Psoas muscle (tissue), 7 donors: ENCODE measurements at regions not wholly inside any gene's neighbourhood (a gene's known extent, or its start where the extent isn't known, plus 50 kb on each side); places are given as distances from the start of the nearest gene placed in this dataset.

ENCODE experiments used
- ATAC-seq, 4 donors: fragments of 200-7000 bp; cut with Tn5 transposase; one replicate each; pipeline ENCODE4 v1.9.1; 2020; ENCODE audit warnings: moderate library complexity in 3 of 4, mild to moderate bottlenecking in 2 of 4
- DNase-seq, 2 donors: peaks; one replicate each; pipeline ENCODE4 v3.0.0-alpha.2; 2020
- H3K27ac ChIP-seq: fragments of 200-600 bp; one replicate; pipeline ENCODE4 v1.8.0; 2022
- H3K27me3 ChIP-seq, 3 donors: fragments of 200-600 bp in 1 of 3; one replicate each; pipeline versions ENCODE4 v1.6.1 to v1.8.0; 2013 to 2022; ENCODE audit warnings: low read length in 2 of 3, mild to moderate bottlenecking in 2 of 3, moderate library complexity in 1 of 3; ENCODE audit not compliant: insufficient read depth in 3 of 3
- H3K36me3 ChIP-seq, 2 donors: fragments of 200-600 bp in 1 of 2; one replicate each; pipeline versions ENCODE4 v1.6.1 to v1.8.0; 2013 to 2022; ENCODE audit warnings: low read depth in 1 of 2, mild to moderate bottlenecking in 1 of 2, moderate library complexity in 1 of 2; ENCODE audit not compliant: insufficient read depth in 1 of 2
- H3K4me1 ChIP-seq: fragments of 200-600 bp; one replicate; pipeline ENCODE4 v1.8.0; 2022
- H3K4me3 ChIP-seq: fragments of 200-600 bp; one replicate; pipeline ENCODE4 v1.8.0; 2022; ENCODE audit warnings: mild to moderate bottlenecking
- H3K9me3 ChIP-seq: fragments of 200-600 bp; one replicate; pipeline ENCODE4 v1.8.0; 2022
- WGBS, 3 donors: extraction: QIAGEN DNeasy Blood & Tissue Kit; methylation state at CpG; one replicate each; pipeline versions ENCODE4 v1.1.6 to v1.1.7; 2013; 5-methylcytosine and 5-hydroxymethylcytosine counted together
- intact Hi-C, 2 donors: fragments of 100-400 bp; cut with DNase I; formaldehyde crosslinking; loops; one replicate each; pipeline versions ENCODE4 v1.11.0 to v1.14.2; 2022
- TF ChIP-seq, protein P1 (sequence below): fragments of 200-600 bp; IDR thresholded peaks from one replicate; pipeline ENCODE4 v1.8.0; 2022; ENCODE audit warnings: antibody characterized with exemption
- donor health status: healthy with polysubstance abuse.
- donor health status: DM: no; HTN: no; CAD: no; lungs with moderate emphysema.
- donor health status: Bipolar disorder and iron deficiency.
- donor health status: healthy.
- donor health status: DM: yes; HTN: yes; CAD: no.
- donor health status: DM: no; HTN: no; CAD: no.
- donor health status: DM: yes; HTN: yes; CAD: no.

DNA sequence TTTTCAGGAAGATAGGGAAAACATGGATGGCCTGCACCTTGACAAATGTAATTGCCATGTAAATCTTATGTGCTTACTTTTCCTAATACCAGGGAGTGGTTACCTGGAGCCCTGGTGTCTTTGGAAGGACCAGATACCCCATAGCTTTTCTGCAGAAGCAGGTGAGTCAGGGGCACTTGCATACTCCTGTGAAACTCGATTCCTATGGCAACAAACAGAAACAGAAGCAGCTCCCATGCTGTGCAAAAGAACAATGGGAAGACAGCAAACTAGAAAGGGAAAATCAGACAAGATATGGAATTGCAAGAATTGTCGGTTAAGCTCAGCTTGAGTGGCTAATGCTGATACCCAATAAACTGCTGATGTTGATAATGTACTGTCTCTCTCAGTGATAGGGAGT is 117.4 kb upstream of the AFF2 start:
- ATAC-seq: no peak
- intact Hi-C loops: no loop called here
- H3K27ac ChIP-seq: no peak overlapping the region
- TF ChIP-seq, protein P1, sequence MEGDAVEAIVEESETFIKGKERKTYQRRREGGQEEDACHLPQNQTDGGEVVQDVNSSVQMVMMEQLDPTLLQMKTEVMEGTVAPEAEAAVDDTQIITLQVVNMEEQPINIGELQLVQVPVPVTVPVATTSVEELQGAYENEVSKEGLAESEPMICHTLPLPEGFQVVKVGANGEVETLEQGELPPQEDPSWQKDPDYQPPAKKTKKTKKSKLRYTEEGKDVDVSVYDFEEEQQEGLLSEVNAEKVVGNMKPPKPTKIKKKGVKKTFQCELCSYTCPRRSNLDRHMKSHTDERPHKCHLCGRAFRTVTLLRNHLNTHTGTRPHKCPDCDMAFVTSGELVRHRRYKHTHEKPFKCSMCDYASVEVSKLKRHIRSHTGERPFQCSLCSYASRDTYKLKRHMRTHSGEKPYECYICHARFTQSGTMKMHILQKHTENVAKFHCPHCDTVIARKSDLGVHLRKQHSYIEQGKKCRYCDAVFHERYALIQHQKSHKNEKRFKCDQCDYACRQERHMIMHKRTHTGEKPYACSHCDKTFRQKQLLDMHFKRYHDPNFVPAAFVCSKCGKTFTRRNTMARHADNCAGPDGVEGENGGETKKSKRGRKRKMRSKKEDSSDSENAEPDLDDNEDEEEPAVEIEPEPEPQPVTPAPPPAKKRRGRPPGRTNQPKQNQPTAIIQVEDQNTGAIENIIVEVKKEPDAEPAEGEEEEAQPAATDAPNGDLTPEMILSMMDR: no peak
- H3K4me3 ChIP-seq: no peak overlapping the region
- DNase-seq: no peak
- no peaks in the 10 kb centered on the region for H3K4me1 ChIP-seq
- no peaks in the 10 kb centered on the region for H3K27me3 ChIP-seq
- no peaks in the 10 kb centered on the region for H3K9me3 ChIP-seq
- H3K36me3 ChIP-seq: no peaks in the 10 kb centered on the region
- WGBS, 3 donors: 42 to 64% (median 55%) methylated on average over 2 of the region's 2 CpGs

DNA sequence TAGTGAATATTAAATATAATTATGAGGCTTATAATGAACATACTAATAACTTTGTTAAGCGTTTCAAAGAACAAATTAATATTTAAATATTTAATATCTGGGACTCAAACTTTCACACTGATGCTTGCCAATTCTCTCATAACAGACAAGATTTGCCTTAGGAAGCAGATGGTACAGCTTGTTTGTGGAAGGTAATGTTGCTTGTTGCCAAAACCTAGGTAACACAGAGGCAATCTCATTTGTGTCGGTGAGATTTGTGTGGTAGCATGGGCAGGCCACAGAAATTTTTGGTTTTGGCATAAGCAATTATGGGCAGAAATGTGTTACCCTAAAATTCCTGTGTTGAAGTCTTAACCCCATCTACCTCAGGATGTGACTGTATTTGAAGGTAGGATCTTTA is 114.9 kb upstream of the AFF2 start:
- Histone ChIP-seq H3K27ac (no peak overlapping the region), H3K27me3 (no peaks in the 10 kb centered on the region), H3K36me3 (no peaks in the 10 kb centered on the region), H3K9me3 (no peaks in the 10 kb centered on the region), H3K4me1 (no peaks in the 10 kb centered on the region), H3K4me3 (no peak overlapping the region)
- DNase-seq: no peak
- WGBS, 3 donors: 47 to 77% (median 49%) methylated on average over 2 of the region's 2 CpGs
- no peak for ATAC-seq
- intact Hi-C loops: no loop called here
- TF ChIP-seq, protein P1: no peak

DNA sequence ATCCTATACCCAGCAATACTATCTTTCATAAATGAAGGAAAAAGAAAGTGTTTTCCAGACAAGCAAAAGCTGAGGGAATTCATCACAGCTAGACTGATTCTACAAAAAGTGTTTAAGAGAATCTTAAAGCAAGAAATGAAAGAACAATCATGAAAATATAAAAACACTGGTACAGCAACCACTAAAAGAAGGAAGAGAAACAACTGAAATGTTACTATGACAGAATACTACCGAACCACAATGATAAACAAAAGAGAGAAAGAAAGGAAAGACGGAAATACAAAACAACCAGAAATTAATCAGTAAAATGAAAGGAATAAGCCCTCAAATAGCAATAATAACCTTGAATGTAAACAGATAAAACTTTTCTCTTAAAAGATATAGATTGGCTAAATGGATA is 110.8 kb upstream of the AFF2 start:
- Histone ChIP-seq H3K4me1 (no peaks in the 10 kb centered on the region), H3K27me3 (no peaks in the 10 kb centered on the region), H3K4me3 (no peak overlapping the region), H3K36me3 (no peaks in the 10 kb centered on the region), H3K9me3 (no peaks in the 10 kb centered on the region), H3K27ac (no peak overlapping the region)
- TF ChIP-seq, protein P1: no peak
- DNase-seq (no peak), ATAC-seq (no peak)
- intact Hi-C loops: no loop called here
- WGBS, 3 donors: 70 to 99% (median 78%) methylated on average over 2 of the region's 2 CpGs

DNA sequence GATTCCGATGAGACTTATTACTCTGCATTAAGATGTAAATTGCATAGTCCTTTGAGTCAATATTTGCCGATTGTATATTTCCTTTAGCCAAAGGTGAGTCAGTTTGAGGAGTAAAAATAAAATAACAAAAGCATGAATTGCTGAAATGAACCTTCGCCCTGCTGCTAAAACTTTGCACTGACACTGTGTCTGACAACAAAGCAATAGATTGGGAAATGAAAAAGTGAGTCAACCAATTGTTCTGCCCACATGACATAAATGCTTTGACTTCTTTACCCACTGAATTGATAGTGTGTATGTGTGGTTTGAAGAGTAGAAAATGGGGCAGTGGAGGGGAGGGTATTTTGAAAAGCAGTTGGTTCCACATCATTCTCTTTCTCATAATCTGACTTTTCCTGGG is 88.4 kb upstream of the AFF2 start:
- no peak overlapping the region for H3K27ac ChIP-seq
- no peak for DNase-seq
- no peak for ATAC-seq
- peaks cover 0 to 9% (median 0%) of the 10 kb centered on the region in 3 donors for H3K27me3 ChIP-seq
- H3K4me3 ChIP-seq: no peak overlapping the region
- TF ChIP-seq, protein P1: no peak
- no peaks in the 10 kb centered on the region for H3K36me3 ChIP-seq
- H3K4me1 ChIP-seq: no peaks in the 10 kb centered on the region
- WGBS, 3 donors: 60 to 77% (median 70%) methylated on average over 3 of the region's 3 CpGs
- intact Hi-C loops: no loop called here
- H3K9me3 ChIP-seq: no peaks in the 10 kb centered on the region

DNA sequence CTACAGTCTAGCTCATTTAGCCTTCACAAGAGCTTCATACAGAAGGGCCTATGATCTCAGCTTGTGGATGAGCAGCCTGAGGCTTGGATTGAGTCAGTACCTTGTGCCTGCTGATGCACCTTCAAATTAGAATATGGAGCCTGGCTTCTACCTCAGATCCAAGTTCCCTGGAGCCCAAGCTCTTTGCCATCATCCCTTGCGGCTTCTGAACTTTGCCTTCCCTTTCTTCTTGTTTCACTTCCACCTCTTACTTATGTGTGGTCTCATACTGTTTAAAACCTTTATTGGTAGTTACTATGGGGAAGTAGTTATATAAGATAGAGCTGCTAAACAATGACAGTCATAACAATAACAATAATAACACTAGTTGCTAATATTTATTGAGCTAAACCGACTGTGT is 84.3 kb upstream of the AFF2 start:
- DNase-seq: no peak
- Histone ChIP-seq H3K27me3 (peaks cover 0 to 4% (median 0%) of the 10 kb centered on the region in 3 donors), H3K27ac (no peak overlapping the region), H3K9me3 (no peaks in the 10 kb centered on the region), H3K4me3 (no peak overlapping the region), H3K36me3 (no peaks in the 10 kb centered on the region), H3K4me1 (no peaks in the 10 kb centered on the region)
- TF ChIP-seq, protein P1: no peak
- 82 to 94% (median 92%) methylated on average over 2 of the region's 2 CpGs for WGBS, 3 donors
- ATAC-seq: no peak
- intact Hi-C loops: no loop called here
